ENCODE measurements at regions not wholly inside any gene's neighbourhood (a gene's known extent, or its start where the extent isn't known, plus 50 kb on each side); places are given as distances from the start of the nearest gene placed in this dataset.

- TF ChIP-seq EZH2 (IDR thresholded peaks at IDR 0.05; ENCODE audit: borderline replicate concordance, insufficient read depth, low read depth, low read length, poor library complexity, severe bottlenecking) (no peak), CTCF (IDR thresholded peaks at IDR 0.05) (no peak)
- POLR2A ChIA-PET = no interaction called here
- no peak overlapping the region for H3K4me3 Mint-ChIP-seq
Measured at GRCh38 chr17:15884731-15885130, 60.2 kb upstream of the ADORA2B start.

DNA sequence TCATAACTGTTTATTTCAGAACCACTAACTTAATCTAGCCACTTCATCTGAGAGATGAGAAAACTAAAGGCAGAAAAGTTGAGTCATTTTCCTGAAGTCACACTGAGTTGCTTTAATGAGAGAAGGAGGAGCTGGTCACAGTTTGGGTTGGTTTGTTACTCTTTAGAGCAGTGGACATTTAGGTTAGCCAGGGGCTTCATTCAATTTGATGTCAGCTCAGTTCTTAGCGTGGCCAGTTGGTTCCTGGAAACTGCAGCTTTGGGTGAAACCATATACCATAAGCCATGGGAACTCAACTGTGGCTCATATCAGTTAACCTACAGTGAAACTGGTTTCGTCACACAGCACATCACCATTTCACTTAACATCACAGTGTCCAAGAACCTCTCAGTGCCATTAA lies 59.2 kb upstream of the ADORA2B start:
- 100% methylated on average over 1 of the region's 2 CpGs for WGBS (ENCODE audit: insufficient coverage)
- no peaks in the 10 kb centered on the region for H3K79me2 ChIP-seq (ENCODE audit: control insufficient read depth, insufficient read depth, low read length)
- no peak overlapping the region for H3K27ac ChIP-seq (ENCODE audit: low read length in 2 of 2)
- CTCF ChIA-PET = no interaction called here
- POLR2A ChIA-PET = no interaction called here
- Mint-ChIP-seq H3K4me3 (no peak overlapping the region), H3K9me3 (ENCODE audit: insufficient read depth) (no peaks in the 10 kb centered on the region), H3K4me1 (no peaks in the 10 kb centered on the region), H3K27ac (no peak overlapping the region), H3K27me3 (peaks cover 11% of the 10 kb centered on the region)
- no peak overlapping the region for H2AFZ ChIP-seq (ENCODE audit: insufficient read depth, low read depth, low read length, poor library complexity, severe bottlenecking)
- no peaks in the 10 kb centered on the region for H3K4me1 ChIP-seq (ENCODE audit: control insufficient read depth in 2 of 2, insufficient read depth in 2 of 2, low read length in 2 of 2)
- H3K36me3 ChIP-seq (replicated peaks in 1 of 2; ENCODE audit: control extremely low read depth in 1 of 2, control insufficient read depth in 1 of 2, extremely low read depth in 1 of 2, insufficient read depth in 2 of 2, low read length in 1 of 2) = no peaks in the 10 kb centered on the region
- intact Hi-C loops (cut with micrococcal nuclease) = no loop called here
- no peak overlapping the region for H3K9ac ChIP-seq (ENCODE audit: low read length)
- H4K20me1 ChIP-seq (ENCODE audit: control insufficient read depth, insufficient read depth, low read length, poor library complexity, severe bottlenecking) = no peaks in the 10 kb centered on the region
- DNase-seq = no peak
- no peak overlapping the region for H3K4me2 ChIP-seq (replicated peaks; ENCODE audit: low read depth, low read length, poor library complexity, severe bottlenecking)
- no peaks in the 10 kb centered on the region for H3K9me3 ChIP-seq (ENCODE audit: control extremely low read depth in 1 of 3, control insufficient read depth in 2 of 3, insufficient read depth in 1 of 3, low read length in 2 of 3)
- ATAC-seq (ENCODE audit: low read depth) = no peak
- no peak overlapping the region for H3K4me3 ChIP-seq (ENCODE audit: control extremely low read depth in 1 of 5, extremely low read depth in 1 of 5, insufficient read depth in 1 of 5, low read depth in 2 of 5, low read length in 4 of 5)
- no peaks in the 10 kb centered on the region for H3K27me3 ChIP-seq (replicated peaks in 1 of 4; ENCODE audit: control extremely low read depth in 1 of 4, control insufficient read depth in 3 of 4, insufficient read depth in 4 of 4, low read length in 3 of 4)
- no peak for TF ChIP-seq CTCF (IDR thresholded peaks at IDR 0.05)
- no peak for TF ChIP-seq EZH2 (IDR thresholded peaks at IDR 0.05; ENCODE audit: borderline replicate concordance, insufficient read depth, low read depth, low read length, poor library complexity, severe bottlenecking)

More at GRCh38 chr17:15884731-15885130, 60.2 kb upstream of the ADORA2B start:
- H3K27ac Mint-ChIP-seq = no peak overlapping the region
- Histone ChIP-seq H4K20me1 (ENCODE audit: control insufficient read depth, insufficient read depth, low read length, poor library complexity, severe bottlenecking) (no peaks in the 10 kb centered on the region), H3K4me3 (ENCODE audit: control extremely low read depth in 1 of 5, extremely low read depth in 1 of 5, insufficient read depth in 1 of 5, low read depth in 2 of 5, low read length in 4 of 5) (no peak overlapping the region), H3K27me3 (replicated peaks in 1 of 4; ENCODE audit: control extremely low read depth in 1 of 4, control insufficient read depth in 3 of 4, insufficient read depth in 4 of 4, low read length in 3 of 4) (no peaks in the 10 kb centered on the region), H3K9ac (ENCODE audit: low read length) (no peak overlapping the region), H2AFZ (ENCODE audit: insufficient read depth, low read depth, low read length, poor library complexity, severe bottlenecking) (no peak overlapping the region), H3K36me3 (replicated peaks in 1 of 2; ENCODE audit: control extremely low read depth in 1 of 2, control insufficient read depth in 1 of 2, extremely low read depth in 1 of 2, insufficient read depth in 2 of 2, low read length in 1 of 2) (no peaks in the 10 kb centered on the region), H3K9me3 (ENCODE audit: control extremely low read depth in 1 of 3, control insufficient read depth in 2 of 3, insufficient read depth in 1 of 3, low read length in 2 of 3) (no peaks in the 10 kb centered on the region), H3K4me2 (replicated peaks; ENCODE audit: low read depth, low read length, poor library complexity, severe bottlenecking) (no peak overlapping the region), H3K27ac (ENCODE audit: low read length in 2 of 2) (no peak overlapping the region), H3K79me2 (ENCODE audit: control insufficient read depth, insufficient read depth, low read length) (no peaks in the 10 kb centered on the region), H3K4me1 (ENCODE audit: control insufficient read depth in 2 of 2, insufficient read depth in 2 of 2, low read length in 2 of 2) (no peaks in the 10 kb centered on the region)
- ATAC-seq (ENCODE audit: low read depth) = no peak
- intact Hi-C loops (cut with micrococcal nuclease) = no loop called here
- H3K9me3 Mint-ChIP-seq (ENCODE audit: insufficient read depth) = no peaks in the 10 kb centered on the region
- H3K4me1 Mint-ChIP-seq = no peaks in the 10 kb centered on the region
- 83% methylated on average over 1 of the region's 4 CpGs for WGBS (ENCODE audit: insufficient coverage)
- CTCF ChIA-PET = no interaction called here
- peaks cover 11% of the 10 kb centered on the region for H3K27me3 Mint-ChIP-seq
- DNase-seq = no peak
